GM21723 (cell line): ENCODE measurements at regions not wholly inside any gene's neighbourhood (a gene's known extent, or its start where the extent isn't known, plus 50 kb on each side); places are given as distances from the start of the nearest gene placed in this dataset.

Experiments used
- ATAC-seq: cut with Tn5 transposase; IDR thresholded peaks from one replicate; pipeline ENCODE4 v1.9.1; 2021; ENCODE audit warnings: mild to moderate bottlenecking, moderate library complexity; ENCODE audit not compliant: unreplicated experiment

- no peak for ATAC-seq
These were observed 1184.0 kb upstream of the GYPC start for GRCh38 chr2:125471963-125472362.

- no peak for ATAC-seq
These were observed 1176.8 kb upstream of the GYPC start for GRCh38 chr2:125479143-125479636.

GRCh38 chr2:125490308-125490707 is 1165.7 kb upstream of the GYPC start:
- ATAC-seq, result no peak

GRCh38 chr2:125491663-125492062 is 1164.3 kb upstream of the GYPC start:
- ATAC-seq, result no peak

GRCh38 chr2:125512313-125512712 is 1143.6 kb upstream of the GYPC start:
- no peak for ATAC-seq

- peak; percentile 71 for ATAC-seq
These were observed 1139.4 kb upstream of the GYPC start for GRCh38 chr2:125516496-125517109.

GRCh38 chr2:125526093-125526492 is 1129.9 kb upstream of the GYPC start:
- no peak for ATAC-seq

- ATAC-seq, result no peak
These were observed 1120.9 kb upstream of the GYPC start for GRCh38 chr2:125535089-125535488.

GRCh38 chr2:125543968-125544514 is 1111.9 kb upstream of the GYPC start:
- ATAC-seq, result no peak

- no peak for ATAC-seq
These were observed 1102.2 kb upstream of the GYPC start for GRCh38 chr2:125553768-125554167.

GRCh38 chr2:125554956-125555355 is 1101.0 kb upstream of the GYPC start:
- ATAC-seq, result no peak

GRCh38 chr2:125559186-125559585 is 1096.8 kb upstream of the GYPC start:
- no peak for ATAC-seq

GRCh38 chr2:125560855-125561254 is 1095.1 kb upstream of the GYPC start:
- no peak for ATAC-seq

GRCh38 chr2:125561302-125561701 is 1094.7 kb upstream of the GYPC start:
- ATAC-seq, result no peak

GRCh38 chr2:125562924-125563323 is 1093.0 kb upstream of the GYPC start:
- no peak for ATAC-seq

- ATAC-seq, result no peak
These were observed 1091.5 kb upstream of the GYPC start for GRCh38 chr2:125564471-125564870.

GRCh38 chr2:125566422-125566821 is 1089.5 kb upstream of the GYPC start:
- ATAC-seq, result no peak

- no peak for ATAC-seq
These were observed 1088.9 kb upstream of the GYPC start for GRCh38 chr2:125567100-125567499.

GRCh38 chr2:125572660-125573059 is 1083.3 kb upstream of the GYPC start:
- no peak for ATAC-seq

GRCh38 chr2:125573432-125573831 is 1082.5 kb upstream of the GYPC start:
- ATAC-seq, result no peak

GRCh38 chr2:125576558-125576957 is 1079.4 kb upstream of the GYPC start:
- no peak for ATAC-seq

- ATAC-seq, result no peak
These were observed 1074.4 kb upstream of the GYPC start for GRCh38 chr2:125581557-125581956.

- no peak for ATAC-seq
These were observed 1073.4 kb upstream of the GYPC start for GRCh38 chr2:125582516-125582915.
